ENCODE measurements at regions not wholly inside any gene's neighbourhood (a gene's known extent, or its start where the extent isn't known, plus 50 kb on each side); places are given as distances from the start of the nearest gene placed in this dataset.

GRCh38 chr11:71331631-71332030 is 79.3 kb upstream of the SHANK2 start:
- H3K27me3 Mint-ChIP-seq, result no peaks in the 10 kb centered on the region
- no peak overlapping the region for H3K27ac Mint-ChIP-seq
- no peaks in the 10 kb centered on the region for H3K36me3 Mint-ChIP-seq
- peaks cover 3 to 8% (median 4%) of the 10 kb centered on the region in 3 donors for H3K9me3 Mint-ChIP-seq
- H3K4me3 Mint-ChIP-seq, result no peak overlapping the region
- H3K4me1 Mint-ChIP-seq, result peaks cover 0 to 1% (median 0%) of the 10 kb centered on the region in 3 donors

DNA sequence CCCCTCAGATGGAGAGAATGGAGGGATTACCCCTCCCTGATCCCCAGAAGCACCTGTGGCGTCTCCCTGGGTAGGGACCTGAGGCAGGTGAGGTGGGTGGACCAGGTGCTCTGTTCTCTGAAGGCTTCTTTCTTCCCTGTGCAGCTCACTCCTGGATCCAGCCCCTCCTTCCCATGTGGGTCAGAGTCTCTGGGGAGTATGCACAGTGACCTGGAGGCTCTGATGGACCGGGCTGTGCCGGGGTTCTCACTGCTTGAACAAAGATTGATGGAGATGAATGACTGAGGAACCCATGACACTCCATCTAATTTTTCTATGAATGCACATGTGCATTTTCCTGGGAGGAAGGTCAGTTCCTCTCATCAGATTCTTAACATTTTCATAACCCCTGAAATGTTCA is 78.6 kb upstream of the SHANK2 start:
- Mint-ChIP-seq H3K4me3 (no peak overlapping the region), H3K4me1 (peaks cover 0 to 1% (median 0%) of the 10 kb centered on the region in 3 donors), H3K27ac (peak overlapping the region in 1 of 3 donors; percentile 10)

GRCh38 chr11:71330349-71330748 is 78.0 kb upstream of the SHANK2 start:
- H3K27me3 Mint-ChIP-seq, result no peaks in the 10 kb centered on the region
- peaks cover 0 to 1% (median 0%) of the 10 kb centered on the region in 3 donors for H3K4me1 Mint-ChIP-seq
- H3K9me3 Mint-ChIP-seq, result peaks cover 3 to 8% (median 4%) of the 10 kb centered on the region in 3 donors
- no peaks in the 10 kb centered on the region for H3K36me3 Mint-ChIP-seq
- no peak overlapping the region for H3K4me3 Mint-ChIP-seq
- no peak overlapping the region for H3K27ac Mint-ChIP-seq

More for the DNA sequence above, 78.6 kb upstream of the SHANK2 start:
- Mint-ChIP-seq H3K27me3 (no peaks in the 10 kb centered on the region), H3K36me3 (no peaks in the 10 kb centered on the region), H3K9me3 (peaks cover 3 to 8% (median 4%) of the 10 kb centered on the region in 3 donors)

DNA sequence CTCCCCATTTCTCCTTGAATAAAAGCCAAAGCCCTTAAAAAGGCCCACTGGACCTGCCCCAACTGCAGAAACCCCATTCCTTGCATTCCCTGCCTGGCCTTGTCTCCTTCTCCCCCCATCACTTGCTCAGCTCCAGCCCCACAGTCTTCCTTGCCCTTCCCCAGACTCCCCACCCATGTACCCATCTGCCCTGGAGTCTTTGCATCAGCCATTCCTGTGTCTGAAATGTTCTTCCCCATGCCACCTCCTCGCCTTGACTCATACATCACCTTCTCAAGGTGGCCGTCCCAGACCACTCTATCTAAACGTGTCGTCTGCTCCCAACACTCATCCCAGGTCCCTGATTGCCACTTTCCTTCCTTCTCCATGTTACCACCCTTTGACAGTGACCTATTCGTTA is 77.4 kb upstream of the SHANK2 start:
- Mint-ChIP-seq H3K4me1 (peaks cover 0 to 1% (median 0%) of the 10 kb centered on the region in 3 donors), H3K27me3 (peaks cover under 1% of the 10 kb centered on the region), H3K36me3 (peaks cover 2% of the 10 kb centered on the region), H3K27ac (no peak overlapping the region), H3K4me3 (no peak overlapping the region), H3K9me3 (peaks cover 3 to 8% (median 4%) of the 10 kb centered on the region in 3 donors)

- H3K4me1 Mint-ChIP-seq, result peaks cover 0 to 1% (median 0%) of the 10 kb centered on the region in 3 donors
- peak overlapping the region in 1 of 3 donors; percentile 10 for H3K27ac Mint-ChIP-seq
- peaks cover 3 to 8% (median 4%) of the 10 kb centered on the region in 3 donors for H3K9me3 Mint-ChIP-seq
- peaks cover 2% of the 10 kb centered on the region for H3K36me3 Mint-ChIP-seq
- H3K4me3 Mint-ChIP-seq, result no peak overlapping the region
- H3K27me3 Mint-ChIP-seq, result peaks cover 3% of the 10 kb centered on the region
These were observed 76.8 kb upstream of the SHANK2 start for GRCh38 chr11:71329165-71329510.

- no peak overlapping the region for H3K4me3 Mint-ChIP-seq
- H3K4me1 Mint-ChIP-seq, result peaks cover 0 to 1% (median 0%) of the 10 kb centered on the region in 3 donors
- H3K9me3 Mint-ChIP-seq, result no peaks in the 10 kb centered on the region
- peaks cover 2% of the 10 kb centered on the region for H3K36me3 Mint-ChIP-seq
- peaks cover 5% of the 10 kb centered on the region for H3K27me3 Mint-ChIP-seq
- H3K27ac Mint-ChIP-seq, result no peak overlapping the region
These were observed 75.0 kb upstream of the SHANK2 start for GRCh38 chr11:71327156-71328085.

GRCh38 chr11:71326328-71326940 is 74.1 kb upstream of the SHANK2 start:
- Mint-ChIP-seq H3K27me3 (peaks cover 5% of the 10 kb centered on the region), H3K4me3 (no peak overlapping the region), H3K36me3 (peaks cover 2% of the 10 kb centered on the region), H3K4me1 (peaks cover 0 to 1% (median 0%) of the 10 kb centered on the region in 3 donors), H3K27ac (no peak overlapping the region), H3K9me3 (no peaks in the 10 kb centered on the region)

- no peak overlapping the region for H3K27ac Mint-ChIP-seq
- H3K36me3 Mint-ChIP-seq, result peaks cover 2% of the 10 kb centered on the region
- no peak overlapping the region for H3K4me3 Mint-ChIP-seq
- H3K27me3 Mint-ChIP-seq, result peaks cover 5% of the 10 kb centered on the region
- no peaks in the 10 kb centered on the region for H3K9me3 Mint-ChIP-seq
- peaks cover 0 to 1% (median 0%) of the 10 kb centered on the region in 3 donors for H3K4me1 Mint-ChIP-seq
These were observed 73.3 kb upstream of the SHANK2 start for GRCh38 chr11:71325418-71326327.

GRCh38 chr11:71324788-71325417 is 72.5 kb upstream of the SHANK2 start:
- Mint-ChIP-seq H3K4me3 (no peak overlapping the region), H3K36me3 (peaks cover 2% of the 10 kb centered on the region), H3K27ac (no peak overlapping the region), H3K9me3 (peaks cover 0 to 1% (median 0%) of the 10 kb centered on the region in 3 donors), H3K4me1 (peaks cover 0 to 1% (median 0%) of the 10 kb centered on the region in 3 donors), H3K27me3 (peaks cover 5% of the 10 kb centered on the region)

GRCh38 chr11:71323876-71324526 is 71.6 kb upstream of the SHANK2 start:
- Mint-ChIP-seq H3K4me1 (no peaks in the 10 kb centered on the region), H3K4me3 (no peak overlapping the region), H3K27me3 (peaks cover 5% of the 10 kb centered on the region), H3K27ac (no peak overlapping the region), H3K36me3 (peaks cover 2% of the 10 kb centered on the region), H3K9me3 (peaks cover 3 to 9% (median 5%) of the 10 kb centered on the region in 3 donors)

GRCh38 chr11:71322861-71323582 is 70.6 kb upstream of the SHANK2 start:
- H3K4me3 Mint-ChIP-seq, result no peak overlapping the region

DNA sequence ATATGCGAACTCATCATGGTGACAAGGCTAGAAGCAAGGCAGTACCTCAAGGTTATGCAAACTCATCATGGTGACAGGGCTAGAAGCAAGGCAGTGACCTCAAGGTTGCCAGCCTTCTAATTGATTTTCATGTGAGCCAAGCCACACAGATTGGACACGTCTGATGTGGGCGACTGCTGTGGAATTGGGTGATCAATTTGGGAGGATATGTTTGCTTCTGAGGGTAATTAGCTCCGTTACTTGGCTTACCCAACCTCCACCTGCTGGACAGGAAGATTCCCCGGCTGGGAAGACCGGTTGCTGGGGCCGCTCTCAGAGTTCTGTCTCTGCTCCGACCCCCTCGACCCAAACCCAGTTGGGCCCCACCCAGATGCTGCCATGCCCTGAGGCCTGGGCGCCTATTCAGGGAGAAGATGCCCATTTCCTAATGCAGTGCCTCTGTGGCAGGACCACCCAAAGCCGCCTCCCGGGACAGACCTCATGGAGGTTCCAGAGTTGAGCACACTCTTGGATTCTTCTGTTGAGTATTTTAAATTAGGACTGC is 69.9 kb upstream of the SHANK2 start:
- H3K27me3 Mint-ChIP-seq, result peaks cover 5% of the 10 kb centered on the region
- H3K27ac Mint-ChIP-seq, result no peak overlapping the region
- no peak overlapping the region for H3K4me3 Mint-ChIP-seq
- peaks cover 5 to 16% (median 13%) of the 10 kb centered on the region in 3 donors for H3K9me3 Mint-ChIP-seq
- peaks cover 2% of the 10 kb centered on the region for H3K36me3 Mint-ChIP-seq
- no peaks in the 10 kb centered on the region for H3K4me1 Mint-ChIP-seq

More at GRCh38 chr11:71322861-71323582, 70.6 kb upstream of the SHANK2 start:
- no peaks in the 10 kb centered on the region for H3K4me1 Mint-ChIP-seq
- H3K27me3 Mint-ChIP-seq, result peaks cover 5% of the 10 kb centered on the region
- no peak overlapping the region for H3K27ac Mint-ChIP-seq
- peaks cover 2% of the 10 kb centered on the region for H3K36me3 Mint-ChIP-seq
- peaks cover 4 to 10% (median 9%) of the 10 kb centered on the region in 3 donors for H3K9me3 Mint-ChIP-seq

Data from IgD-negative memory B cell (primary cell).